NT2/D1 (cell line): ENCODE measurements at regions not wholly inside any gene's neighbourhood (a gene's known extent, or its start where the extent isn't known, plus 50 kb on each side); places are given as distances from the start of the nearest gene placed in this dataset.

ENCODE experiments used
- SUZ12 ChIP-seq: IDR thresholded peaks from 2 replicates; pipeline ENCODE4 v1.6.1; 2011; ENCODE audit not compliant: insufficient read length, insufficient read depth; ENCODE audit errors: extremely low read depth
- YY1 ChIP-seq: IDR thresholded peaks from 2 replicates; pipeline ENCODE4 v1.6.1; 2011; ENCODE audit not compliant: insufficient read length, insufficient read depth

DNA sequence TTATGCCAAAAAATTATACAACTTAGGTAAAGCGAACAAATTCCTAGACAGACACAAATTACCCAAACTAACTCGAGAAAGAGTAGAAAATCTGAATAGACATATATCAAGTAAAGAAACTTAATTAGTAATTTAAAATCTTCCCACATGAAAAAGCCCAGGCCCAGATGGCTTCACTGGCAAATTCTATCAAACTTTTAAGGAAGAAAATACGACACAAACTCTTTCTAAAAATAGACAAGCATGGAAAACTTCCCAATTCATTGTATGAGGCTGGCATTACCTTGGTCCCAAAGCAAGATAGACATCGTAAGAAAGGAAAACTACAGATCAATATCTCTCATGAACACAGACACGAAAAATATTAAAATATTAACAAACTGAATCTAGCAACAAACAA lies 135.3 kb downstream of the DRD1 start:
- no peak for TF ChIP-seq SUZ12
- TF ChIP-seq YY1 = no peak
